ENCODE measurements at regions not wholly inside any gene's neighbourhood (a gene's known extent, or its start where the extent isn't known, plus 50 kb on each side); places are given as distances from the start of the nearest gene placed in this dataset.
"Not testable (repeated sequence)": the region's sequence is repeated elsewhere in the genome, so short reads cannot be mapped to it uniquely, and the experiment has no call there.

DNA sequence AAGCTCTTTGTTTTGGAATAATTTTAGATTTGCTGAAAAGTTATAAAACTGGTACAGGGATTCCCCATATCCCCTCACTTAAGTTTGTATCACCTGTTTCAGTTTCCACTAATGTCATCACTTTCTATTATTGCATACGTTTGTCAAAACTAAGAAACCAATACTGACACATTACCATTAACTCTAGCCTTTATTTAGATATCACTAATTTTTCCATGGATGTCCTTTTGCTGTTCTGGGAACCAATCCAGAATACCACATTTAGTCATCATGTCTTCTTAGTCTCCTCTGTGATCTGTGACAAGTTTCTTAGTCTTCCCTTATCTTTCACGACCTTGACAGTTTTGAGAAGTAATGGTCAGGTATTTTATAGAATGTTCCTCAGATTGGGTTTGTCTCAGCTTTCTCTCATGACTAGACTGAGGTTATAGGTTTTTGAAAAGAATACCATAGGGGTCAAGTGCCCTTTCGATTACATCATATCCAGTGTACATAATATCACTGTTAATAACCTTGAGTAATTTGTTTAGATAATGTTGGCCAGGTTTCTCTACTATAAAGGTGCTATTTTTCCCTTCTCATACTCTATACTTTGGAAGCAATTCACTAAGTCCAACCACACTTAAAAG is 51.9 kb upstream of the NMUR2 start:
- no peak for DNase-seq (ENCODE audit: low read depth)

- DNase-seq (ENCODE audit: low read depth): peak; percentile 24
These were observed 57.1 kb upstream of the NMUR2 start for GRCh38 chr5:152462021-152462721.

DNA sequence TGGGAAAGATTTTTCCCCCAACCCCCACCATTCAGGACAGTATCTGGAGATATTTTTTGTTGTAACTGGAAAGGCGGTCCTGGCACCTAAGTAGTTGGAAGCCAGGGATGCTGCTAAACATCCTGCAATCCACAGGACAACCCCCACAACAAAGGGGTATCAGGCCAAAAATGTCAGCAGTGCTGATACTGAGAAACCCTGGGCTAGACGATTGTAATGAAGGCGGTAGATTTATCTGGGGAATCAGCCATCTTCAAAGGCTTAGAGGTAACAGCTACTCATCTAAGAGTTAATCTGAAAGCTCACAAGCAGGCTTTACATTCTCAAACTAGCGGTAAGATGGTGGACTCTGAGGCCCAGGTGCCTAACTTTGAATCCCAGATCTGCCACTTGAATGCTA is 59.0 kb upstream of the NMUR2 start:
- DNase-seq (ENCODE audit: low read depth): no peak

- DNase-seq (ENCODE audit: low read depth): no peak
These were observed 60.1 kb upstream of the NMUR2 start for GRCh38 chr5:152465140-152465539.

DNA sequence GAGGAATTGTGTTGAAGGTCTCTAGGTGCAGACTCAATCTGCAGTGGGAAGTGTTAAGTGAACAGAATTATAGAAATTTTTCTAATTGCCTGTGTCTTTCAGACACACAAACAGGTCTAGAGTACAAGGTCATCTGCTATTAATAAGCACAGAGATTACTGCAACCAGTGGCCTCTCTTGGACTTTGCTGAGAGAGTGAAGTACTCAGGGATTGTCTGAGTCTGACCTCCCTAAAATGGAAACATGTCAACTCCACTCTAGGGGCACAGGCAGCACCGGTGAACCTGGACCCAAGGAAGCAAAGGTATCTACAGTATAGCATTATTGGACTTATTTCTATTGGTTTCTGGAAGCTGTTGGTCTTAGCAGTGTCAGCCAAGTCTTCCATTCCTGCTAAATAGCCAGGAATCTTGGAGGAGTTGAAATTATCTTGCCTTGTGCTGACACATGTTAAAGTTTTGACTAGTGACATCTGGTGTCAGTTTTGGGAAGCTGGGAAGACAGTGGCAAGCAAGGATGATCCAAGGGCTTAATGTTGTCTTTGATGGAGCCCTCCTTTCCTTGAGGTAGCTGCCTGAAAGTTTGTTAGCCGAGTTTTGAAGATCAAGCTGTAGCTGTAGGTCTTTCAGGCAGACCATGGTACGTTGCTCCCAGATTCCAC is 61.1 kb upstream of the NMUR2 start:
- no peak for DNase-seq (ENCODE audit: low read depth)

GRCh38 chr5:152470167-152470566 is 65.1 kb upstream of the NMUR2 start:
- DNase-seq (ENCODE audit: low read depth): no peak

GRCh38 chr5:152472083-152472482 is 67.0 kb upstream of the NMUR2 start:
- DNase-seq (ENCODE audit: low read depth): no peak

DNA sequence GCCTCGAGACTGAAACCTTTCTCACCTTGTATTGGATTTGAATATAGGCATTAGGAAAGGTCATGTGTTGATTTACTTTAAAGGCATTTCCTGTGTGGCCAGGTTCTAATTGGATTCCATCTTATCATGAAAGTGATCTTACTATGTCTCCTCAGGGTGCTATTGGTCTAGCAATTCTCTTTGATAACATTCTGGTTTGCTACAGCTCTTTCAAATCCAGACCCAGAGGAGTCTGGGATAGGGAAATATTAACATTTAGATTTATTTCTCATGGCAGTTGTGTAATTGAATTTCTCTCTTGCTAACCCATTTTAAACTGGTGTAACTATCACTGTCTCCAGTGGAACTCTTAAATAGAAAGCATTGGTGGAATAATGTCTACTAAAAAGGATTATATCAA is 69.9 kb upstream of the NMUR2 start:
- DNase-seq (ENCODE audit: low read depth): no peak

GRCh38 chr5:152477536-152477935 is 72.5 kb upstream of the NMUR2 start:
- no peak for DNase-seq (ENCODE audit: low read depth)

- DNase-seq (ENCODE audit: low read depth): not testable (repeated sequence)
These were observed 74.8 kb upstream of the NMUR2 start for GRCh38 chr5:152479866-152480265.

- not testable (repeated sequence) for DNase-seq (ENCODE audit: low read depth)
These were observed 75.6 kb upstream of the NMUR2 start for GRCh38 chr5:152480677-152481076.

- DNase-seq (ENCODE audit: low read depth): no peak
These were observed 82.1 kb upstream of the NMUR2 start for GRCh38 chr5:152487130-152487529.

DNA sequence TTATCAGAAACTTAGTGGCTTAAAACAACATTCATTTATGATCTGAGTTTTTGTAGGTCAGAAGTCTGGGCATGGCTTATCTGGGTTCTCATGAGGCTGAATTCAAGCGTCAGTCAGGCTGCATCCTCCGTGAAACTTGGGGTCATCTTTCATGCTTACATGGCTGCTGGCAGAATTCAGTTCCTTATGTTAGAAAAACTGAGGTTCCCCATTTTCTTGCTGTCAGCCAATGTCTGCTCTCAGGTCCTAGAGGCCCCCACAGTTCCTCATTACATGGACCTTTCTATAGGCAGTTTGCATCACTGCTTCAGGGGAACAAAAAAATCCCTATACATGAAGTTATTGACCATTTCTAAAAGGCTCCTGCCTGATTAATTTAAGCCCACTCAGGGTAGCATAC is 83.8 kb upstream of the NMUR2 start:
- no peak for DNase-seq (ENCODE audit: low read depth)

DNA sequence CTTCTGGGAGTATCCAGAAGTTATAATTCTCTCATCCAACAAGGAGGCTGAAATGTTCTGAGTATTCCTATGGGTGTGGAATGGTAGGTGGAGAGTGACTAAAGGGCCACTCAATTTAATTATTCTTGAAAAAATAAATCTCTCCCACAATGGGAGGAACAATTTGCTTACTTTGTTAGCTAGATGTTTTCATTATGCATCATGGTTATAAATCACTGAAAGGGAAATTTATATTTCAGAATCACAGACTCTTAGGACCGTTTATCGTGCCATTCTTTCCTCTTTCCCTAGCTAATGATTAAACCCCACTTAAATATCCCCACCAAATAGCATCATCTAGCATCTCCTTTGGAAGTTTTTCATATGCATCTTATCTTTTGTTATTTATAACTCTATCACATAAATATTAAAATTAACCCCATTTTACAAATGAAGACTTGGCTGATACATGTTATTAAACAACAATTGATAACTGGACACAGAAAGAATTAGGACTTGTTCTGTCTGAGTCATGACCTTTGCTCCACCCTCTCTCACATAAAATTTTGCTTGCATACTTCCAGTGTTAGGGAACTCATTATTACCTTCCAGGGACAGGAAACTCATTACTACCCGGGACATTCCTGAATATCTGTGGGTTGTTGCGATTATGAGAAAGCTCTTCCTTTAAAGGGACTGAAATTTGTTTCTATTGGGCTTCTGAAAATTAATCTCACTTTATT is 94.9 kb upstream of the NMUR2 start:
- DNase-seq (ENCODE audit: low read depth): no peak

GRCh38 chr5:152501294-152501693 is 96.2 kb upstream of the NMUR2 start:
- no peak for DNase-seq (ENCODE audit: low read depth)

GRCh38 chr5:152503206-152503605 is 98.1 kb upstream of the NMUR2 start:
- DNase-seq (ENCODE audit: low read depth): no peak

DNA sequence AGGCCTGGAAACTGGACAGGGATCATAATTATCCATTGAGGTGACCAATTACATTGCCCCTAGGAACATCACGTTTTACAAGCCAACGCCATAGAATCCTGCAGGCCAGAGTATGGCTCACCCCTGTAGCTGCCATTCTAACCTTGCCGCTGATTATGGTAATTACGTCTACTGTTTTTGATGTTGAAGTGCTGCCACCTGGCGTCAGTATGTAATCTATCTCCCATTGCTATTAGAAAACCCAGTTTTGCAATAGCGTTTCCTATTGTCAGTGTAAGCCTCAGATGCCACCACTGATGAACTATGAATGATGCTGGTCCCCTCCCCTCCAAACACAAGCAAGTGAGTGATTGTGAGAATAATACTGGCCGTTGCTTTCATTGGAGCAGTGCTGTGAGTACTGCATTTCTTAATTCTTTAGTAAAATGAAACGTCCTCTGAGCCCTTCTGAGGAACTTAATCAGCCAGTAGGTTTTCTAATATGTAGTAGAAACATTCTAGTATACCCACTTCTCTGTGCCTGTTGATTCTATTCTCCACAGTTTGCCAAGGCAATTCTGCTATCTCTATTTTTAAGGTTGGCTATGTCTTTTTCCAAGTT is 100.5 kb upstream of the NMUR2 start:
- DNase-seq (ENCODE audit: low read depth): peak; percentile 49

- no peak for DNase-seq (ENCODE audit: low read depth)
These were observed 106.0 kb upstream of the NMUR2 start for GRCh38 chr5:152511120-152511519.

DNA sequence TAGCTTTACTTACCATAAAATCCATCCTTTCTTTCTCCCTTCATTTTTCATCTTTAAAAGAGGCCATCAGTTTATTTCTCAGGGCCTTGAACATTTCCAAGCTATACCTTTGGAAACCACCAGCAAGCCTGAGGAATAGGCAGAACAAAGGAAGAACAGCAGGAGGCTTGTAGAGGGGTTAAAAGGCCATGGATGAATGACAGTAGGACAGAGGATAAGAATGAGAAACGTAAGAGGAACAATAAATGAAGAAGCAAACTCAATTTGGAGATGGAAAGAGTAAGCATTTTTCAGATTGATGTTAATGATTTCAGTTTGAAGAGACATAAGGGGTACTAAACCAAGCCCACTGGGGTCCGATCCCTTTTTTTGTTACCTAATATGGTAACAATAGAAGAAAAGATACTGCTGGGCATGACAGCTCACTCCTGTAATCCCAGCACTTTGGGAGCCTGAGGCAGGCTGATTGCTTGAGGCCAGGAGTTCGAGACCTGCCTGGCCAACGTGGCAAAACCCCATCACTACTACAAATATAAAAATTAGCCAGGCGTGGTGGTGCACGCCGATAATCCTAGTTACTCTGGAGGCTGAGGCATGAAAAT is 106.6 kb upstream of the NMUR2 start:
- DNase-seq (ENCODE audit: low read depth): no peak

DNA sequence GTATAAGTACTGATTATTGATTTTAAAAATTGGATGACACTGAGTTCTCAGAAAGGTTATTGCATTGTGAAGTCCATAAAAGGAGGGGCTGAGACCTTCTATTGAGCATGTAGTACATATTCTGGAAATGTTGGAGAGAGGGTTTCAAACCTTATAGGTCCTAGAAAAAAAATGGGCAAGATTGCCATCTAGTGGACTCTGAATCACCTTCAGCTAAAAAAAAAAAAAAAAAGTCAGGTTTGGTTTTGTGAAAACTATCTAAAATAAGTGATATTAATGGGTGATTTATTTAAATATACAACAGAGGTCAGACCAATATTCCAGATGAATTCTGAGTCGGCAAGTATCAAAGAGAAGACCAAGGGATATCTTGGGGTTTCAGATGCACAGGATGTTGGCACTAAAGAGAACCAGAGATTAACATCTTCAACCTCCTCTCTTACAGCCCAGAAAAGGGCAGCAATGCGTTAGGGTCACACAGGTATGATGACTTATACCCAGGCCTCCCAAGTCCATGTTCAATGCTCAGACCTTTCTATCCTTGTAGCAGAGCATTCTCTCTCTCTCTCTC is 109.8 kb upstream of the NMUR2 start:
- DNase-seq (ENCODE audit: low read depth): peak; percentile 28

DNA sequence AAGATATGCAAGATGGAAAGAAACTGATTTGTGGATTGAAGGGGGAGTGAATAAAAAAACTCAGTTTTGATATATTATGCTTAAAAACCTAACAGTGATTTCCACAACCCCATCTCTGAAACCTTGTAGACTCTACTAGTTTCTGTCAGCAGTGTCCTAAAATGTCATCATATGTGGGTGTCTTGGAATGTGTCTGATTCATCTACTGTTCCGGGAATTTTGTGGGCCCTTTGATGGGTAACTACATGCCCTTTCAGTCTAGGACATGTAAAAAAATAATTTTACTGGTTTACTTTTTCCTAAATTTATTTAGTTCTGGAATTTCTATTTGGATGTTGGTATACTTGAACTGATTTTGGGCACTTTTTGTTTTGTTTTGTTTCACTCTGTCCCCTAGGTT is 118.9 kb upstream of the NMUR2 start:
- DNase-seq (ENCODE audit: low read depth): no peak

Measured in myocyte (in vitro differentiated cells).